Body of pancreas (tissue), 4 donors: ENCODE measurements at regions not wholly inside any gene's neighbourhood (a gene's known extent, or its start where the extent isn't known, plus 50 kb on each side); places are given as distances from the start of the nearest gene placed in this dataset.

Experiments used
- POLR2A ChIP-seq, 3 donors: fragments of 450-650 bp; IDR thresholded peaks; one replicate each; pipeline ENCODE4 v1.6.1; 2016; ENCODE audit warnings: antibody characterized with exemption in 3 of 3, mild to moderate bottlenecking in 2 of 3
- TF ChIP-seq, protein P1 (sequence below), 7 experiments: fragments of 450-650 bp in 4 of 7; fragments of 200-600 bp in 3 of 7; sonication (generic) in 3 of 7; IDR thresholded peaks; one replicate each; pipeline ENCODE4 v1.5.1; 2016 to 2019; ENCODE audit warnings: antibody characterized with exemption in 7 of 7

DNA sequence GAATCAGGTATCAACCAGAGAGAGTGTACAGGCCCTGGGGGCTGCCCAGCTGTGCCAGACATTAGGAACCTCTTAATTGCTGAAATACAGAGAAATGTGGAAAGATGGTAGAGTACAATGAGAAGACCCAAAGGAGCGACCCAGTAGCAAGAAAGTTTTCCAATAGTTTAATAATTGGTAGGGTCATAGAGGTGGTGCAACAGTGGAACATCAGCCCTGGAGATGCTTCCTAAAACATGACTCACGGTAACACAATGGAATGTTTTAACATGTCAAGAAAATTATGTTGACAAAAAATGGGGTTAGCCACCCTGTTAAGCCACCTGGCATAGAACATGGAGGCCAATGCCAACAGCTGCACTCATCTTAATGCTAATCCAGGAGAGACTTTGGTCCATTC is 284.1 kb downstream of the ELAVL2 start:
- TF ChIP-seq, protein P1, sequence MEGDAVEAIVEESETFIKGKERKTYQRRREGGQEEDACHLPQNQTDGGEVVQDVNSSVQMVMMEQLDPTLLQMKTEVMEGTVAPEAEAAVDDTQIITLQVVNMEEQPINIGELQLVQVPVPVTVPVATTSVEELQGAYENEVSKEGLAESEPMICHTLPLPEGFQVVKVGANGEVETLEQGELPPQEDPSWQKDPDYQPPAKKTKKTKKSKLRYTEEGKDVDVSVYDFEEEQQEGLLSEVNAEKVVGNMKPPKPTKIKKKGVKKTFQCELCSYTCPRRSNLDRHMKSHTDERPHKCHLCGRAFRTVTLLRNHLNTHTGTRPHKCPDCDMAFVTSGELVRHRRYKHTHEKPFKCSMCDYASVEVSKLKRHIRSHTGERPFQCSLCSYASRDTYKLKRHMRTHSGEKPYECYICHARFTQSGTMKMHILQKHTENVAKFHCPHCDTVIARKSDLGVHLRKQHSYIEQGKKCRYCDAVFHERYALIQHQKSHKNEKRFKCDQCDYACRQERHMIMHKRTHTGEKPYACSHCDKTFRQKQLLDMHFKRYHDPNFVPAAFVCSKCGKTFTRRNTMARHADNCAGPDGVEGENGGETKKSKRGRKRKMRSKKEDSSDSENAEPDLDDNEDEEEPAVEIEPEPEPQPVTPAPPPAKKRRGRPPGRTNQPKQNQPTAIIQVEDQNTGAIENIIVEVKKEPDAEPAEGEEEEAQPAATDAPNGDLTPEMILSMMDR (IDR thresholded peaks at IDR 0.05) = no peak
- TF ChIP-seq POLR2A (IDR thresholded peaks at IDR 0.05) = no peak
